Colonic mucosa (tissue), 4 donors: ENCODE measurements at regions not wholly inside any gene's neighbourhood (a gene's known extent, or its start where the extent isn't known, plus 50 kb on each side); places are given as distances from the start of the nearest gene placed in this dataset.

ENCODE experiments used
- DNase-seq: peaks from one replicate; pipeline ENCODE4 v3.0.0-alpha.2; 2020
- H3K27ac ChIP-seq: fragments of 200-600 bp; one replicate; pipeline ENCODE4 v1.8.0; 2021
- H3K27me3 ChIP-seq: fragments of 200-600 bp; one replicate; pipeline ENCODE4 v1.8.0; 2021
- H3K36me3 ChIP-seq: fragments of 200-600 bp; one replicate; pipeline ENCODE4 v1.8.0; 2021
- H3K4me1 ChIP-seq: fragments of 200-600 bp; one replicate; pipeline ENCODE4 v1.8.0; 2021; ENCODE audit warnings: mild to moderate bottlenecking
- H3K4me3 ChIP-seq: fragments of 200-600 bp; one replicate; pipeline ENCODE4 v1.8.0; 2021
- H3K9ac ChIP-seq, 2 donors: one replicate each; pipeline ENCODE4 v1.7.0; 2013; ENCODE audit warnings: control low read depth in 2 of 2, low read depth in 2 of 2, low read length in 2 of 2
- H3K9me3 ChIP-seq: fragments of 200-600 bp; one replicate; pipeline ENCODE4 v1.8.0; 2021
- CTCF ChIP-seq: fragments of 200-600 bp; IDR thresholded peaks from one replicate; pipeline ENCODE4 v1.8.0; 2022; ENCODE audit warnings: antibody characterized with exemption, mild to moderate bottlenecking
- intact Hi-C: fragments of 100-400 bp; cut with DNase I; formaldehyde crosslinking; loops from one replicate; pipeline ENCODE4 v1.14.1; 2022
- donor health status: healthy.
- donor health status: DM: no; HTN: no; CAD: no.
- donor health status: DM: no; HTN: no; CAD: no.

- intact Hi-C loops: no loop called here
- no peak for DNase-seq
Observed at GRCh38 chr6:34638834-34639736, 57.5 kb downstream of the ILRUN start.

GRCh38 chr6:34633785-34634184, 62.8 kb downstream of the ILRUN start:
- intact Hi-C loops: no loop called here
- H3K4me1 ChIP-seq: no peaks in the 10 kb centered on the region
- no peaks in the 10 kb centered on the region for H3K9me3 ChIP-seq
- no peaks in the 10 kb centered on the region for H3K27me3 ChIP-seq
- no peaks in the 10 kb centered on the region for H3K36me3 ChIP-seq
- no peak for TF ChIP-seq CTCF
- no peak overlapping the region for H3K9ac ChIP-seq
- no peak overlapping the region for H3K27ac ChIP-seq
- DNase-seq: no peak
- H3K4me3 ChIP-seq: no peak overlapping the region

More at GRCh38 chr6:34638834-34639736, 57.5 kb downstream of the ILRUN start:
- Histone ChIP-seq H3K36me3 (no peaks in the 10 kb centered on the region), H3K4me3 (no peak overlapping the region), H3K9me3 (no peaks in the 10 kb centered on the region), H3K9ac (no peak overlapping the region), H3K27ac (no peak overlapping the region), H3K4me1 (no peaks in the 10 kb centered on the region), H3K27me3 (no peaks in the 10 kb centered on the region)
- no peak for TF ChIP-seq CTCF

- Histone ChIP-seq H3K36me3 (no peaks in the 10 kb centered on the region), H3K4me1 (no peaks in the 10 kb centered on the region), H3K27me3 (no peaks in the 10 kb centered on the region), H3K27ac (no peak overlapping the region), H3K4me3 (no peak overlapping the region), H3K9me3 (no peaks in the 10 kb centered on the region), H3K9ac (no peak overlapping the region)
- intact Hi-C loops: no loop called here
- no peak for TF ChIP-seq CTCF
- no peak for DNase-seq
Observed at GRCh38 chr6:34633256-34633655, 63.3 kb downstream of the ILRUN start.

GRCh38 chr6:34630040-34630439, 66.5 kb downstream of the ILRUN start:
- H3K4me1 ChIP-seq: no peaks in the 10 kb centered on the region
- no peak for TF ChIP-seq CTCF
- H3K9ac ChIP-seq: no peak overlapping the region
- no peaks in the 10 kb centered on the region for H3K36me3 ChIP-seq
- DNase-seq: no peak
- H3K27ac ChIP-seq: no peak overlapping the region
- H3K9me3 ChIP-seq: no peaks in the 10 kb centered on the region
- no peaks in the 10 kb centered on the region for H3K27me3 ChIP-seq
- intact Hi-C loops: no loop called here
- H3K4me3 ChIP-seq: no peak overlapping the region

GRCh38 chr6:34627296-34627695, 69.3 kb downstream of the ILRUN start:
- Histone ChIP-seq H3K4me1 (no peaks in the 10 kb centered on the region), H3K27me3 (no peaks in the 10 kb centered on the region), H3K36me3 (no peaks in the 10 kb centered on the region), H3K9ac (no peak overlapping the region), H3K27ac (no peak overlapping the region), H3K4me3 (no peak overlapping the region), H3K9me3 (no peaks in the 10 kb centered on the region)
- DNase-seq: no peak
- intact Hi-C loops: no loop called here
- TF ChIP-seq CTCF: no peak
